ENCODE measurements at regions not wholly inside any gene's neighbourhood (a gene's known extent, or its start where the extent isn't known, plus 50 kb on each side); places are given as distances from the start of the nearest gene placed in this dataset.

DNA sequence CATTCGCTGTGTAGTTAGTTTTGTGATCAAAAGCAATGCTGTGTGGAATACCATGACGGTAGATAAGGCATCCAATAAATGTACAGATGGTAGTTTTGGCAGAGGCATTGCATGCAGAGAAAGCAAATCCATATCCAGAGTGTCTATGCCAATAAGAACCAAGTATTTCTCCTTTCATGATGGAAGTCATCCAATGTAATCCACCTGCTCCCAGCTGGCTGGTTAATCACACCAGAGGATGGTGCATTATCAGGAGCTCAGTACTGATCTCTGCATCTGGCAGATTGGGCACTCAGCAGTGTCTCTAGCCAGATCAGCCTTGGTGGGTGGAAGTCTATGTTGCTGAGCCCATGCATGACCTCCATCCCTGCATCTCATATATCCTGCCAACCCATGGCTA, 677.7 kb upstream of the NECTIN3 start:
- H4K20me1 ChIP-seq (ENCODE audit: control insufficient read depth, insufficient read depth, insufficient read length) = no peaks in the 10 kb centered on the region
- no peak overlapping the region for H2AK5ac ChIP-seq (ENCODE audit: insufficient read length, low read length)

More for the DNA sequence above, 677.7 kb upstream of the NECTIN3 start:
- no peak overlapping the region for H3K14ac ChIP-seq (ENCODE audit: insufficient read depth, low read length)
- TF ChIP-seq, protein P1, sequence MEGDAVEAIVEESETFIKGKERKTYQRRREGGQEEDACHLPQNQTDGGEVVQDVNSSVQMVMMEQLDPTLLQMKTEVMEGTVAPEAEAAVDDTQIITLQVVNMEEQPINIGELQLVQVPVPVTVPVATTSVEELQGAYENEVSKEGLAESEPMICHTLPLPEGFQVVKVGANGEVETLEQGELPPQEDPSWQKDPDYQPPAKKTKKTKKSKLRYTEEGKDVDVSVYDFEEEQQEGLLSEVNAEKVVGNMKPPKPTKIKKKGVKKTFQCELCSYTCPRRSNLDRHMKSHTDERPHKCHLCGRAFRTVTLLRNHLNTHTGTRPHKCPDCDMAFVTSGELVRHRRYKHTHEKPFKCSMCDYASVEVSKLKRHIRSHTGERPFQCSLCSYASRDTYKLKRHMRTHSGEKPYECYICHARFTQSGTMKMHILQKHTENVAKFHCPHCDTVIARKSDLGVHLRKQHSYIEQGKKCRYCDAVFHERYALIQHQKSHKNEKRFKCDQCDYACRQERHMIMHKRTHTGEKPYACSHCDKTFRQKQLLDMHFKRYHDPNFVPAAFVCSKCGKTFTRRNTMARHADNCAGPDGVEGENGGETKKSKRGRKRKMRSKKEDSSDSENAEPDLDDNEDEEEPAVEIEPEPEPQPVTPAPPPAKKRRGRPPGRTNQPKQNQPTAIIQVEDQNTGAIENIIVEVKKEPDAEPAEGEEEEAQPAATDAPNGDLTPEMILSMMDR (conservative IDR thresholded peaks at IDR 0.05) = no peak
- H4K91ac ChIP-seq (ENCODE audit: insufficient read length, low read depth, low read length) = no peak overlapping the region
- no peak overlapping the region for H3K4ac ChIP-seq (ENCODE audit: low read depth, low read length)
- H3K18ac ChIP-seq (ENCODE audit: insufficient read length, low read depth, low read length) = no peak overlapping the region
- no peaks in the 10 kb centered on the region for H3K79me1 ChIP-seq (ENCODE audit: insufficient read depth, low read depth, low read length, poor library complexity, severe bottlenecking)
- H2BK12ac ChIP-seq (ENCODE audit: insufficient read length, low read depth, low read length) = no peak overlapping the region
- Mint-ChIP-seq H3K9me3 (no peaks in the 10 kb centered on the region), H3K27me3 (ENCODE audit: low read depth) (no peaks in the 10 kb centered on the region), H3K4me1 (peaks cover 19 to 20% of the 10 kb centered on the region in 2 experiments), H3K27ac (no peak overlapping the region), H3K36me3 (ENCODE audit: insufficient read depth in 1 of 3, low read depth in 3 of 3) (no peaks in the 10 kb centered on the region), H3K4me3 (no peak overlapping the region)
- no peak overlapping the region for H4K8ac ChIP-seq (replicated peaks; ENCODE audit: insufficient read length, low read depth, low read length)
- no peak overlapping the region for H3K23ac ChIP-seq (ENCODE audit: insufficient read length, low read depth, low read length)
- H3K4me2 ChIP-seq (ENCODE audit: insufficient read depth, insufficient read length, low read length) = no peak overlapping the region
- H2BK15ac ChIP-seq (ENCODE audit: low read depth, low read length) = no peak overlapping the region
- H2AFZ ChIP-seq (ENCODE audit: low read length) = no peak overlapping the region
- no peak overlapping the region for H2BK20ac ChIP-seq (ENCODE audit: low read depth, low read length, poor library complexity, severe bottlenecking)
- no peak overlapping the region for H2BK5ac ChIP-seq (ENCODE audit: insufficient read length, low read length)
- no peak overlapping the region for H4K5ac ChIP-seq (ENCODE audit: insufficient read length, low read depth, low read length)
- H3K56ac ChIP-seq (ENCODE audit: insufficient read length, low read depth, low read length) = no peak overlapping the region
- H3K4me1 ChIP-seq (ENCODE audit: insufficient read depth, low read length) = no peaks in the 10 kb centered on the region; the same call in 1 of the 2 replicates
- H3K79me2 ChIP-seq (ENCODE audit: insufficient read depth, low read length) = no peaks in the 10 kb centered on the region
- H3K23me2 ChIP-seq (ENCODE audit: insufficient read length, low read depth, low read length, poor library complexity, severe bottlenecking) = no peaks in the 10 kb centered on the region
- no peak overlapping the region for H3K9ac ChIP-seq (ENCODE audit: extremely low read depth, insufficient read length, low read length)
- no peak for DNase-seq
- H2BK120ac ChIP-seq (ENCODE audit: low read depth, low read length, poor library complexity, severe bottlenecking) = no peak overlapping the region
- H3K27ac ChIP-seq (ENCODE audit: insufficient read length, low read depth, low read length) = no peak overlapping the region
- no CpG with 5 or more reads among the region's 2 CpGs for WGBS (ENCODE audit: extremely low coverage, insufficient read length, low lambda C conversion rate)
- H3K27me3 ChIP-seq (ENCODE audit: insufficient read depth, low read length) = no peaks in the 10 kb centered on the region
- H3K9me3 ChIP-seq (ENCODE audit: control insufficient read depth, low read depth, low read length) = no peaks in the 10 kb centered on the region
- no peak overlapping the region for H3T11ph ChIP-seq (ENCODE audit: low read length)

All from H9 (cell line).